HCT116 (cell line): ENCODE measurements at regions not wholly inside any gene's neighbourhood (a gene's known extent, or its start where the extent isn't known, plus 50 kb on each side); places are given as distances from the start of the nearest gene placed in this dataset.

ENCODE experiments used
- ATAC-seq: fragments of 200-7000 bp; cut with Tn5 transposase; 2 replicates; pipeline ENCODE4 v1.9.1; 2020; ENCODE audit warnings: mild to moderate bottlenecking, moderate library complexity
- BruUV-seq: library from RNA; stranded (reverse); fragments of 400-500 nt; replicated peaks from 2 replicates; lab custom pipeline; 2021; lab: Mats Ljungman, UMichigan
- CTCF ChIA-PET: fragments of 300-600 bp; sonication (Branson Sonifier 250); formaldehyde crosslinking; loops from one replicate; lab custom pipeline; 2021; ENCODE audit warnings: antibody characterized with exemption; lab: Charles Lee
- POLR2A ChIA-PET: fragments of 300-600, 350-600 bp; sonication (Branson Sonifier 250); formaldehyde crosslinking; loops from one replicate; lab custom pipeline; 2021; ENCODE audit warnings: antibody characterized with exemption; lab: Charles Lee
- RAD21 ChIA-PET, 2 experiments: fragments of 300-600 bp; sonication (Branson Sonifier 250); formaldehyde crosslinking; loops; one replicate each; lab custom pipeline; 2023; ENCODE audit warnings: low total read pairs in 2 of 2; ENCODE audit not compliant: uncharacterized antibody in 2 of 2, unreplicated experiment in 2 of 2, low non-redundant PET in 1 of 2; lab: Charles Lee
- DNase-seq: peaks from one replicate; pipeline ENCODE4 v3.0.0-alpha.2; 2010; ENCODE audit warnings: low read depth, low spot score
- H2AFZ ChIP-seq: fragments of 200-600 bp; shearing (Covaris generic), sonication (generic); 2 replicates; pipeline ENCODE4 v1.6.1; 2017; ENCODE audit warnings: low read depth, mixed run types, mixed read lengths, antibody characterized with exemption, low read length; ENCODE audit not compliant: poor library complexity, severe bottlenecking
- H3K27ac ChIP-seq: 2 replicates; pipeline ENCODE4 v1.5.1; 2012; ENCODE audit warnings: low read depth, low read length
- H3K27me3 ChIP-seq: fragments of 200-600 bp; sonication (generic); 2 replicates; pipeline ENCODE4 v1.6.1; 2016; ENCODE audit warnings: mixed run types, low read length, mixed read lengths; ENCODE audit not compliant: insufficient read depth
- H3K36me3 ChIP-seq, 2 experiments: fragments of 200-500 bp in 1 of 2; fragments of 200-600 bp in 1 of 2; sonication (Bioruptor generic) in 1 of 2; sonication (generic) in 1 of 2; 2 replicates each; pipeline versions ENCODE4 v1.5.1 to v1.6.1; 2014 to 2016; ENCODE audit warnings: low read length in 2 of 2, inconsistent platforms in 1 of 2, mixed read lengths in 1 of 2, mixed run types in 1 of 2; ENCODE audit not compliant: insufficient read depth in 2 of 2, control insufficient read depth in 1 of 2
- H3K4me1 ChIP-seq, 2 experiments: fragments of 200-600 bp in 1 of 2; sonication (generic) in 1 of 2; 2 replicates each; pipeline versions ENCODE4 v1.5.1 to v1.6.1; 2012 to 2017; ENCODE audit warnings: low read length in 2 of 2, inconsistent platforms in 1 of 2, mild to moderate bottlenecking in 1 of 2, mixed read lengths in 1 of 2, mixed run types in 1 of 2, moderate library complexity in 1 of 2; ENCODE audit not compliant: insufficient read depth in 2 of 2, control insufficient read depth in 1 of 2
- H3K4me2 ChIP-seq: fragments of 200-600 bp; sonication (generic); 2 replicates; pipeline ENCODE4 v1.6.1; 2017; ENCODE audit warnings: mixed run types, low read length, mixed read lengths
- H3K4me3 ChIP-seq, 2 experiments: fragments of 200-600 bp in 1 of 2; sonication (generic) in 1 of 2; replicated peaks in 1 of 2; 2 replicates each; pipeline ENCODE4 v1.5.1; 2011 to 2016; ENCODE audit warnings: low read length in 2 of 2, control low read depth in 1 of 2, low read depth in 1 of 2, mild to moderate bottlenecking in 1 of 2, mixed read lengths in 1 of 2, mixed run types in 1 of 2
- H3K79me2 ChIP-seq: fragments of 200-600 bp; sonication (generic); 2 replicates; pipeline ENCODE4 v1.6.1; 2017; ENCODE audit warnings: mild to moderate bottlenecking, mixed run types, low read length, moderate library complexity, mixed read lengths; ENCODE audit not compliant: insufficient read depth
- H3K9ac ChIP-seq: fragments of 200-600 bp; sonication (generic); 2 replicates; pipeline ENCODE4 v1.6.1; 2016; ENCODE audit warnings: low read length, mixed read lengths
- H3K9me2 ChIP-seq: fragments of 200-600 bp; sonication (generic), shearing (Covaris generic); 2 replicates; pipeline ENCODE4 v1.6.1; 2017; ENCODE audit warnings: mixed run types, mild to moderate bottlenecking, moderate library complexity; ENCODE audit not compliant: insufficient read depth
- H3K9me3 ChIP-seq, 2 experiments: fragments of 200-500 bp in 1 of 2; fragments of 200-600 bp in 1 of 2; sonication (Bioruptor generic) in 1 of 2; sonication (generic) in 1 of 2; 2 replicates each; pipeline ENCODE4 v1.6.1; 2014 to 2017; ENCODE audit warnings: low read length in 2 of 2, mixed read lengths in 2 of 2, inconsistent platforms in 1 of 2, low read depth in 1 of 2, mild to moderate bottlenecking in 1 of 2, mixed run types in 1 of 2, moderate library complexity in 1 of 2; ENCODE audit not compliant: control insufficient read depth in 1 of 2, insufficient read depth in 1 of 2
- H4K20me1 ChIP-seq: fragments of 200-600 bp; sonication (generic), shearing (Covaris generic); 2 replicates; pipeline ENCODE4 v1.6.1; 2017; ENCODE audit warnings: mixed run types, mild to moderate bottlenecking, moderate library complexity; ENCODE audit not compliant: insufficient read depth
- ATF3 ChIP-seq: IDR thresholded peaks from 2 replicates; pipeline ENCODE4 v1.6.1; 2012
- CBX3 ChIP-seq: IDR thresholded peaks from 2 replicates; pipeline ENCODE4 v1.6.1; 2012; ENCODE audit warnings: low read depth
- CEBPB ChIP-seq: IDR thresholded peaks from 2 replicates; pipeline ENCODE4 v1.6.1; 2012; ENCODE audit warnings: low read depth
- CTCF ChIP-seq, 3 experiments: fragments of 200-600 bp in 1 of 3; sonication (generic) in 1 of 3; IDR thresholded peaks in 2 of 3; conservative IDR thresholded peaks in 1 of 3; 2 replicates each; pipeline ENCODE4 v1.5.1; 2012 to 2017; ENCODE audit warnings: low read depth in 2 of 3, low read length in 2 of 3, antibody characterized with exemption in 1 of 3, borderline replicate concordance in 1 of 3, control low read depth in 1 of 3, mild to moderate bottlenecking in 1 of 3, mixed read lengths in 1 of 3, mixed run types in 1 of 3, moderate library complexity in 1 of 3; ENCODE audit not compliant: insufficient read depth in 1 of 3
- ELF1 ChIP-seq: IDR thresholded peaks from 2 replicates; pipeline ENCODE4 v1.6.1; 2012; ENCODE audit warnings: low read depth, borderline replicate concordance
- EZH2 ChIP-seq: fragments of 200-600 bp; sonication (generic); IDR thresholded peaks from 2 replicates; pipeline ENCODE4 v1.6.1; 2017; ENCODE audit warnings: antibody characterized with exemption, mixed run types
- FOSL1 ChIP-seq: IDR thresholded peaks from 2 replicates; pipeline ENCODE4 v1.6.1; 2012; ENCODE audit warnings: low read depth
- JUND ChIP-seq: IDR thresholded peaks from 2 replicates; pipeline ENCODE4 v1.6.1; 2012
- MAX ChIP-seq: IDR thresholded peaks from 2 replicates; pipeline ENCODE4 v1.6.1; 2012
- POLR2A ChIP-seq: IDR thresholded peaks from 2 replicates; pipeline ENCODE4 v1.7.0; 2011; ENCODE audit warnings: borderline replicate concordance; ENCODE audit not compliant: insufficient read depth, insufficient read length; ENCODE audit errors: extremely low read depth
- RAD21 ChIP-seq: IDR thresholded peaks from 2 replicates; pipeline ENCODE4 v1.6.1; 2012; ENCODE audit warnings: low read depth, mild to moderate bottlenecking
- REST ChIP-seq: IDR thresholded peaks from 2 replicates; pipeline ENCODE4 v1.6.1; 2012; ENCODE audit warnings: low read depth
- SIN3A ChIP-seq: IDR thresholded peaks from 2 replicates; pipeline ENCODE4 v1.6.1; 2012; ENCODE audit warnings: low read depth
- SP1 ChIP-seq: IDR thresholded peaks from 2 replicates; pipeline ENCODE4 v1.6.1; 2012; ENCODE audit warnings: low read depth
- SRF ChIP-seq: IDR thresholded peaks from 2 replicates; pipeline ENCODE4 v1.6.1; 2012; ENCODE audit warnings: low read depth
- TCF7L2 ChIP-seq: IDR thresholded peaks from 2 replicates; pipeline ENCODE4 v1.7.0; 2011; ENCODE audit warnings: borderline replicate concordance, inconsistent platforms; ENCODE audit not compliant: insufficient read depth, insufficient read length; ENCODE audit errors: extremely low read depth
- YY1 ChIP-seq: IDR thresholded peaks from 2 replicates; pipeline ENCODE4 v1.6.1; 2011; ENCODE audit warnings: low read length, low read depth, moderate library complexity, mild to moderate bottlenecking; ENCODE audit not compliant: insufficient replicate concordance; ENCODE audit errors: extremely low read depth
- ZFX ChIP-seq: fragments of 450-650 bp; IDR thresholded peaks from 2 replicates; pipeline ENCODE4 v1.6.1; 2017
- ZNF274 ChIP-seq: fragments of 200-500 bp; sonication (Bioruptor generic); IDR thresholded peaks from 2 replicates; pipeline ENCODE4 v1.6.1; 2014; ENCODE audit warnings: mild to moderate bottlenecking, low read depth, low read length, inconsistent platforms
- intact Hi-C: fragments of 100-400 bp; cut with micrococcal nuclease; formaldehyde crosslinking; loops from 2 replicates; pipeline ENCODE4 v1.10.0; 2022

- POLR2A ChIA-PET, result no interaction called here
Observed at GRCh38 chr2:56685205-56685604, 501.4 kb downstream of the CCDC85A start.

More at GRCh38 chr2:56685205-56685604, 501.4 kb downstream of the CCDC85A start:
- CTCF ChIA-PET, result no interaction called here
- Histone ChIP-seq H3K27me3 (no peaks in the 10 kb centered on the region), H3K27ac (no peak overlapping the region), H3K9me2 (no peaks in the 10 kb centered on the region), H3K9ac (no peak overlapping the region), H3K4me3 (no peak overlapping the region), H3K36me3 (no peaks in the 10 kb centered on the region), H2AFZ (no peak overlapping the region), H3K79me2 (no peaks in the 10 kb centered on the region), H3K4me2 (no peak overlapping the region), H3K4me1 (no peaks in the 10 kb centered on the region), H3K9me3 (no peaks in the 10 kb centered on the region), H4K20me1 (no peaks in the 10 kb centered on the region)
- DNase-seq (no peak), ATAC-seq (no peak)
- intact Hi-C loops, result no loop called here
- RAD21 ChIA-PET, result no interaction called here
- TF ChIP-seq RAD21 (no peak), EZH2 (no peak), CBX3 (no peak), SP1 (no peak), ZFX (no peak), TCF7L2 (no peak), CEBPB (no peak), CTCF (IDR thresholded peaks at IDR 0.05 in 2 of 3, conservative IDR thresholded peaks at IDR 0.05 in 1 of 3; ENCODE audit: borderline replicate concordance in 1 of 3, insufficient read depth in 1 of 3, low read depth in 2 of 3, low read length in 2 of 3) (no peak), POLR2A (no peak), SRF (no peak), FOSL1 (no peak), SIN3A (no peak), ZNF274 (no peak), ELF1 (no peak), ATF3 (no peak), YY1 (no peak), JUND (no peak), MAX (no peak), REST (no peak)
- no TSS peak for BruUV-seq
